Globus pallidus (tissue), 1 donor: ENCODE measurements at regions not wholly inside any gene's neighbourhood (a gene's known extent, or its start where the extent isn't known, plus 50 kb on each side); places are given as distances from the start of the nearest gene placed in this dataset.

ENCODE experiments used
- DNase-seq: peaks from one replicate; pipeline ENCODE4 v3.0.0-alpha.2; 2015; ENCODE audit warnings: low spot score

- no peak for DNase-seq
Observed at GRCh38 chr1:87999852-88000251, 671.2 kb downstream of the LMO4 start.

GRCh38 chr1:88001460-88001859 lies 672.8 kb downstream of the LMO4 start:
- DNase-seq = no peak

- no peak for DNase-seq
Observed at GRCh38 chr1:88003255-88003654, 674.6 kb downstream of the LMO4 start.

- no peak for DNase-seq
Observed at GRCh38 chr1:88009916-88010315, 674.2 kb upstream of the PKN2 start.

- DNase-seq = no peak
Observed at GRCh38 chr1:88013485-88013884, 670.6 kb upstream of the PKN2 start.

- no peak for DNase-seq
Observed at GRCh38 chr1:88014131-88014530, 669.9 kb upstream of the PKN2 start.

GRCh38 chr1:88016947-88017346 lies 667.1 kb upstream of the PKN2 start:
- no peak for DNase-seq

- no peak for DNase-seq
Observed at GRCh38 chr1:88021529-88021928, 662.5 kb upstream of the PKN2 start.

- DNase-seq = no peak
Observed at GRCh38 chr1:88022516-88022915, 661.6 kb upstream of the PKN2 start.

- no peak for DNase-seq
Observed at GRCh38 chr1:88029142-88029541, 654.9 kb upstream of the PKN2 start.

GRCh38 chr1:88029899-88030298 lies 654.2 kb upstream of the PKN2 start:
- no peak for DNase-seq

GRCh38 chr1:88035578-88035977 lies 648.5 kb upstream of the PKN2 start:
- no peak for DNase-seq

GRCh38 chr1:88036345-88037014 lies 647.6 kb upstream of the PKN2 start:
- peak; percentile 31 for DNase-seq

- DNase-seq = no peak
Observed at GRCh38 chr1:88039240-88039639, 644.8 kb upstream of the PKN2 start.

GRCh38 chr1:88043834-88044233 lies 640.2 kb upstream of the PKN2 start:
- DNase-seq = no peak

- DNase-seq = no peak
Observed at GRCh38 chr1:88052167-88052566, 631.9 kb upstream of the PKN2 start.

GRCh38 chr1:88053065-88053464 lies 631.0 kb upstream of the PKN2 start:
- no peak for DNase-seq

- DNase-seq = no peak
Observed at GRCh38 chr1:88056881-88057280, 627.2 kb upstream of the PKN2 start.

GRCh38 chr1:88058205-88058604 lies 625.9 kb upstream of the PKN2 start:
- DNase-seq = no peak

GRCh38 chr1:88060112-88060673 lies 623.9 kb upstream of the PKN2 start:
- no peak for DNase-seq

- no peak for DNase-seq
Observed at GRCh38 chr1:88060750-88061491, 623.2 kb upstream of the PKN2 start.

- peak; percentile 35 for DNase-seq
Observed at GRCh38 chr1:88061492-88062177, 622.4 kb upstream of the PKN2 start.

- no peak for DNase-seq
Observed at GRCh38 chr1:88062650-88063153, 621.4 kb upstream of the PKN2 start.
